Activated T-cell treated with anti-CD3 and anti-CD28 coated beads, Interleukin-2, amount 50 U/mL, for 72 hours (primary cell): ENCODE measurements at regions not wholly inside any gene's neighbourhood (a gene's known extent, or its start where the extent isn't known, plus 50 kb on each side); places are given as distances from the start of the nearest gene placed in this dataset.
"Not testable (repeated sequence)": the region's sequence is repeated elsewhere in the genome, so short reads cannot be mapped to it uniquely, and the experiment has no call there.

Experiments used
- ATAC-seq, 2 donors: fragments of 150-1000 bp; cut with Tn5 transposase; replicated peaks in 1 of 2; 2 replicates each; pipeline ENCODE4 v1.10.0; 2021; ENCODE audit warnings: moderate library complexity in 2 of 2, mild to moderate bottlenecking in 1 of 2
- DNase-seq, 2 donors: peaks; one replicate each; pipeline ENCODE4 v3.0.0; 2021 to 2022; ENCODE audit warnings: mixed read lengths in 1 of 2
- H3K27ac Mint-ChIP-seq: one replicate; pipeline ENCODE4 v1.8.0; 2022; ENCODE audit warnings: mild to moderate bottlenecking, moderate library complexity, mixed read lengths
- H3K27me3 Mint-ChIP-seq: one replicate; pipeline ENCODE4 v1.8.0; 2022; ENCODE audit warnings: low read depth, mixed read lengths
- H3K36me3 Mint-ChIP-seq, 2 donors: one replicate each; pipeline ENCODE4 v1.8.0; 2022; ENCODE audit warnings: mixed read lengths in 2 of 2, mild to moderate bottlenecking in 1 of 2; ENCODE audit not compliant: insufficient read depth in 2 of 2
- H3K4me1 Mint-ChIP-seq: one replicate; pipeline ENCODE4 v1.8.0; 2022; ENCODE audit warnings: low read depth, mixed read lengths
- H3K4me3 Mint-ChIP-seq, 2 donors: one replicate each; pipeline ENCODE4 v1.8.0; 2022; ENCODE audit warnings: mild to moderate bottlenecking in 2 of 2, mixed read lengths in 2 of 2, moderate library complexity in 2 of 2
- H3K9me3 Mint-ChIP-seq, 2 donors: one replicate each; pipeline ENCODE4 v1.8.0; 2022; ENCODE audit warnings: mixed read lengths in 2 of 2

DNA sequence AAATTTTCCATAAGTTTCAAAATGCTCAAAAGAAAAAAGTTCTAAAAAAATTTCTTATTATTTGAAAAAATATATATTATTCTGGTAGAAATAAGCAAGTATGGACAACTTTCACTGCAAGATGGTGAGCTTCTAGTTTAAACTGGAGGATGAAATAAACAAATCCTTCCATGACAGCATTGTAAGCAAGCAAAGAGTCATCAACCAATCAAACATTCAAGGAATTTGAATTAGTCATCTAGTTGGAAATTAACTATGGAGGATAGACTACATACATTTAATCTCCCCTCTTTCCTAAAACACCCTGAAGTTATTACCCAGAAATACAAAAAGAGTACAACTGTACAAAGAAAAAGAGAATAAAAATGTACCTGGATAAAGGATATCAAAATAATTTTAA is 51.0 kb upstream of the IRX5 start:
- H3K4me3 Mint-ChIP-seq: no peak overlapping the region
- H3K27ac Mint-ChIP-seq: no peak overlapping the region
- H3K4me1 Mint-ChIP-seq: no peaks in the 10 kb centered on the region
- peaks cover 0 to 5% of the 10 kb centered on the region in 2 donors for H3K9me3 Mint-ChIP-seq
- no peak for ATAC-seq
- no peaks in the 10 kb centered on the region for H3K36me3 Mint-ChIP-seq
- H3K27me3 Mint-ChIP-seq: peaks cover 6% of the 10 kb centered on the region
- no peak for DNase-seq

DNA sequence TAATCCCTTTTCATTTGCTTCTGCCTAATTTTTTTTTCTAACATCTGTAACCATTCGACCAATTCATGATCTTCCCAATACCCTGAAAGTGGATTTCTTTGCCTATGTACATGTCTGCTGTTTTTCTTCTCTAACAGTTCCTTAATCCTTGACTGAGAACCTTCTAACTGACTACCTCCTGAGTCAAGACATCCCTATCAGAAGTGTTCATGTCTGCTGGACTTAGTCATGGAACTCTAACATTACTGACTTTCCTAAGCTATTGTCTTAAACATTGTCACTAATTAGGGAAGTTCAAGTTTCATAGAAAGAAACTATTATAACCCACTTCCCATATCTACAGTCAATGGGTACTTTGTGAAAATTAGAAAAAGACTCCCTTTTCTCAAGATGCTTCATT is 52.4 kb upstream of the IRX5 start:
- Mint-ChIP-seq H3K9me3 (peaks cover 2 to 5% of the 10 kb centered on the region in 2 donors), H3K27me3 (peaks cover 12% of the 10 kb centered on the region), H3K4me1 (no peaks in the 10 kb centered on the region), H3K36me3 (no peaks in the 10 kb centered on the region), H3K4me3 (no peak overlapping the region), H3K27ac (no peak overlapping the region)
- ATAC-seq: no peak
- no peak for DNase-seq

DNA sequence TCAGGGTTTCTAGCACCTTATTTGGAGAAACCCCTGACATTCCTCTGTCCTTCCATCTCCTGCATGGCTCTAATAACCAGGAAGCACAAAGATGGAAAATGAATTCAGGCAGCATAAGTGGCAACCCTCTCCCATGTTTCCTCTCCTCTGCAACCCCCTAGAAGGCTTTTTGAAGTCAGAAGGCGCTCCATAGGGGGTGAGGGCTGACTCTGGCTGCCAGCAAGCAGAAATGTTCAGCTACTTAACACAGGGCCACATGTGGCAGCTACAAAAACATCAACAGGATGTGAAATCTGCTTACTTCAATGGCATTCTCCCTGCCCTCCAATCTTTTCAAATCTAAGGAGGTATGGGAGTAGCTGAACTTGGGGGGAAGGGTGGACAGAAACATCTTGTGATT is 55.2 kb upstream of the IRX5 start:
- DNase-seq (no peak), ATAC-seq (no peak)
- peaks cover 2% of the 10 kb centered on the region in 2 donors for H3K9me3 Mint-ChIP-seq
- no peak overlapping the region for H3K27ac Mint-ChIP-seq
- no peaks in the 10 kb centered on the region for H3K36me3 Mint-ChIP-seq
- H3K27me3 Mint-ChIP-seq: peaks cover 12% of the 10 kb centered on the region
- H3K4me1 Mint-ChIP-seq: no peaks in the 10 kb centered on the region
- H3K4me3 Mint-ChIP-seq: no peak overlapping the region

DNA sequence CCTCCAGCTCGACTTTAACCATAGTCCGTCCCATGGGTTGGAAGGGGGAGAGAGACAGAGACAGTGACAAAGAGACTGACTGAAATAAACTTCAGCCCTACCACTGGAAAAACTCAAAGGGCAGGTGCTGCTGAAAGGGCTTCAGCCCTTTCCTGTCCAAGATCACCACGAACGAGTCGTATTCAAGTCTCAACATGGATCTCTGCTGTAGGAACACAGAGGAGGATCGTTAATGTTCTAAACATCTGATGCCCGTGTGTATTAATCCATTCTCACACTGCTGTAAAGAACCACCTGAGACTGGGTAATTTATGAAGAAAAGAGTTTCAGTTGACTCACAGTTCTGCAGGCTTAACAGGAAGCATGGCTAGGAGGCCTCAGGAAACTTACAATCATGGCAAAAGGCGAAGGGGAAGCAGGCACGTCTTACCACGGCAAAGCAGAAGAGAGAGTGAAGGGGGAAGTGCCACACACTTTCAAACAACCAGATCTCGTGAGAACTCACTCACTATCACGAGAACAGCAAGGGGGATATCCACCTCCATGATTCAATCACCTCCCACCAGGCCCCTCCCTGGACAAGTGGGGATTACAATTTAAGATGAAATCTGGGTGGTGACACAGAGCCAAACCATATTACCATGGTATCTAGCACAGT is 56.8 kb upstream of the IRX5 start:
- not testable (repeated sequence) for H3K36me3 Mint-ChIP-seq, DNase-seq, H3K27ac Mint-ChIP-seq, H3K4me3 Mint-ChIP-seq, H3K9me3 Mint-ChIP-seq, ATAC-seq, H3K4me1 Mint-ChIP-seq, H3K27me3 Mint-ChIP-seq

DNA sequence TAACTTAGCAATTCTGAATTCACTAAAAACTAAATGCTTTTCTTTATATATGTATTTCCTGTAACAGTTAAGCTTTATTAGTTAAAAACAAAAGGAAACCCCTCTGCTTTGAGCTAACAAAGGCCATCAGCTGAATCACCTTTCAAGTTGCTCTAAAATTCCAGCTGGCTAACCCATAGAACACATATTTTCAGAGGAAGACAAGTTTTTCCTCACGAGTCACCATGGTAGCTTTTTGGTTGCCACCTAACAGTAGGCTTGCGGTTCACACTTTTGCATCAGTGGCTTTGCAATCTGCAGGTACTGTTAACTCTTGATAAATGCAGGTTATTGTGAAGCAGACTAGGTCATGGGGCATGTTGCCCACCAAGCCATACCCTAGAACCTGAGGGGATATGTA is 57.6 kb upstream of the IRX5 start:
- ATAC-seq (no peak), DNase-seq (no peak)
- no peak overlapping the region for H3K4me3 Mint-ChIP-seq
- H3K27ac Mint-ChIP-seq: no peak overlapping the region
- peaks cover 6% of the 10 kb centered on the region for H3K27me3 Mint-ChIP-seq
- H3K9me3 Mint-ChIP-seq: peaks cover 2 to 4% of the 10 kb centered on the region in 2 donors
- no peaks in the 10 kb centered on the region for H3K36me3 Mint-ChIP-seq
- no peaks in the 10 kb centered on the region for H3K4me1 Mint-ChIP-seq

DNA sequence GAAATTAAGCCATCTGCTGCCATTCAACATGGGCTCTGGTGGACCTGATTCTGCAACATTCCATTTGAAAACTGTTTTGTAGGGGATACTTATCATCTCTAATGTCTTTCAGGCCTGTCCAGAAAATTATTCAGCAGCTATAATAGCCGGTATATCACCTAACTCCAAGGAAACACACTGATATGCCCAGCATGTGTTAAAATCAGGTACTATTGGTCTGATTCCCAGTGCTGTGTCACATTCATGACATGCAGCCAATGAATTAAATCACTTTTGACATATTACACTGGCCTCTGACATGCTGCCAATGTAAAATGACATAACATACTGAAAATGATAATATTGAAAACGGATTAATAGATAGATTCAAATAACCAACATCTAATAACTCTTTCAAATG is 60.5 kb upstream of the IRX5 start:
- no peak overlapping the region for H3K4me3 Mint-ChIP-seq
- ATAC-seq: no peak
- no peak for DNase-seq
- H3K4me1 Mint-ChIP-seq: no peaks in the 10 kb centered on the region
- H3K27ac Mint-ChIP-seq: no peak overlapping the region
- H3K9me3 Mint-ChIP-seq: peaks cover 2 to 4% of the 10 kb centered on the region in 2 donors
- no peaks in the 10 kb centered on the region for H3K36me3 Mint-ChIP-seq
- peaks cover 6% of the 10 kb centered on the region for H3K27me3 Mint-ChIP-seq

DNA sequence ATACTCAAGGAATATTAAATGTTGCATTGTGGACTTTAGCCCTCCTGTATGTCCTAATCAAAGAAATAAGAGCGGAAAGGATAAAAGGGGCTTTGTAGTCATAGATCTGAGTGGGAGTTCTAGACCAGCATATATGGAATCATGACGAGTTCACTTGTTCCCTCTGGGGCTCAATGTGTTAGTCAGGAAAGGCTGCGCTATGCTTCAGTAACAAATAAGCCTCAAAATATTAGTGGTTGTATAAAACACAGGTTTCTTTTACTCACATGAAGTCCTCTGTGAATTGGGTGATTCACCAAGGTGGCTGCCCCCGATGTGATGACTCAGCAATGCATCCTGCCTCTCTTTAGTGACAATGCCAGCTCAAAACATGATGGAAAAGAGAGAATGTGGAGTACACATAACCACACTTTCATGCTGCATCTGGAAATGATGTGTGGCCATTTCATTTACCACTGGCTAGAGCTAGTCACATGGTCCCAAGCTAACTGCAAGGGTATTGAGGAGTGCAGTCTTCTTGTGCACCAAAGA is 63.3 kb upstream of the IRX5 start:
- Mint-ChIP-seq H3K4me3 (no peak overlapping the region), H3K9me3 (peaks cover 0 to 2% of the 10 kb centered on the region in 2 donors), H3K4me1 (no peaks in the 10 kb centered on the region), H3K27ac (no peak overlapping the region), H3K27me3 (no peaks in the 10 kb centered on the region), H3K36me3 (no peaks in the 10 kb centered on the region)
- peak in 1 of 2 donors; percentile 30 for ATAC-seq
- DNase-seq: peak; percentile 3 to 4

DNA sequence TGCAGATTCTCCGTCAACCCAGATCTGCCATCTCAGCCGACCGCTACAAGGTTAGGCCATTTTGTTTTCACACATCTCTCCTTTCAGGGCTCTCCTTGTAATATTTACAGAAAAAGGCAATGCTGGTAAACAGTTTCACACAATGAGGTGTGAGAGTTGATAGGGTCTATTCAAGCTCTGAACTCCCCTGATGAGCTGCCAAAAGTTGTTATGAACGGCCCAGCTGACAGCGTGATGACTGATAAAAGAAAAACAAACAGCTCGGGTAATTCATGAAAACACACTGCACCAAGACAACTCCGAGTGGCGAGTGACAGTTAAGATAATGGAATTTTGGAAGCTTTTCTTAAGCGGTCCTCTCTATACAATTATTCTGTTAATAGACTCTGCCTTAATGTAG is 68.1 kb upstream of the IRX5 start:
- no peak overlapping the region for H3K4me3 Mint-ChIP-seq
- DNase-seq (no peak), ATAC-seq (no peak)
- H3K9me3 Mint-ChIP-seq: no peaks in the 10 kb centered on the region
- no peaks in the 10 kb centered on the region for H3K27me3 Mint-ChIP-seq
- no peak overlapping the region for H3K27ac Mint-ChIP-seq
- H3K36me3 Mint-ChIP-seq: no peaks in the 10 kb centered on the region
- no peaks in the 10 kb centered on the region for H3K4me1 Mint-ChIP-seq

DNA sequence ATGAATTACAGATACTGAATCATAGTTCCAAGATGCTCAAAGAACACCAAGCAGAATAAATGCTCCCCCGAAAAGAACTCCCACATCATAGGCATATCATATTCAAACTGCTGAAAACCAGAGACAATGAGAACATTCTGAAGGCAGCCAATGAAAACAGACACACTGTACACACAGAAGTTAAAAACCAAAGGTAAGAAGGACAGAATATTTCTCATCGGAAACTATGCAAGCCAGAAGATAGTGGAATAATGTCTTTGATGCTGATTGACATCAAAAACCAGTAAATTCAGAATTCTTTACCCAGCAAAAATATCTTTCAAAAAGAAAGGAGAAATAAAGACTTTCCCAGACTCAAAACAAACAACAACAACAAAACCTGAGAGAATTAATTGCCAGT is 73.8 kb upstream of the IRX5 start:
- DNase-seq (no peak), ATAC-seq (no peak)
- Mint-ChIP-seq H3K4me3 (no peak overlapping the region), H3K27me3 (no peaks in the 10 kb centered on the region), H3K27ac (no peak overlapping the region), H3K9me3 (peaks cover 4 to 8% of the 10 kb centered on the region in 2 donors), H3K36me3 (no peaks in the 10 kb centered on the region), H3K4me1 (no peaks in the 10 kb centered on the region)

DNA sequence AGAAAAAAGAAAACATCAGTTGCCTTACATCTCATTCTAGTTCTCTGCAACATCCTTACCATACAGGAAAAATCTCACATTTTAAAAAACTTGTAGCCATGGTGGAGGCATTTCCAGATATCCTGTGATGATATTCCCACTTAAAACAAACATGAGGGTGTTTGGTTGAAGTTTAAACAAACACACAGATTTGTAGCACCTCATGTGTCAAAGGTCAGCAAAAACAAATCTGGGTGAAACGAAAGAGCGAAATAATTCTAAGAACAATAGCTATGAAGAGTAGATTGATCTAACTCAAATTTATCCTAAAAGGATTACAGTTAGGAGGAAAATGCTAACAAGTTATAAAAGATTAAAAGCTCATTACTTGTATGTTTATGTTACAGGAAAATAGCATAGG is 83.1 kb upstream of the IRX5 start:
- no peaks in the 10 kb centered on the region for H3K4me1 Mint-ChIP-seq
- no peak for ATAC-seq

DNA sequence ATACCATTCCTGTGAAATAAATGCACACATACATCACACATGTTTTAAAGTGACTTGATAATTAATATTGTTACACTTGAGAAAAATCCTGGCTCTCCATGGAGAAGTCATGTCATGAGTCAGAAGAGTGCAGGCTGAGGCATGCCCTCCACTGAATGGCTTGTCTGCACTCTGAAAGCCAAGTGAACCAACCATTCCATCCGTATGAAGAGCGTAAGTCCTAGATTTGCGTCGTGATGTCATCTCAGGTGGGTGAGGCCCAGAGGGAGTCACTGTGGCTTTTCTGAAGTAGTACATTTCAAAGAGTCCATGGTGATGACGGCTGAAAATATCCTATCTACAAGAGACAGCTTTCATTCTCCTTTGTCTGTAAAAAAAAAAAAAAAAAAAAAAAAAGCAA is 83.5 kb upstream of the IRX5 start:
- H3K4me1 Mint-ChIP-seq: no peaks in the 10 kb centered on the region
- H3K27ac Mint-ChIP-seq: no peak overlapping the region
- no peaks in the 10 kb centered on the region for H3K27me3 Mint-ChIP-seq
- no peak overlapping the region for H3K4me3 Mint-ChIP-seq
- peaks cover 2 to 5% of the 10 kb centered on the region in 2 donors for H3K36me3 Mint-ChIP-seq
- no peak for DNase-seq
- no peak for ATAC-seq
- H3K9me3 Mint-ChIP-seq: peaks cover 3 to 4% of the 10 kb centered on the region in 2 donors

More for the DNA sequence above, 83.1 kb upstream of the IRX5 start:
- no peak overlapping the region for H3K4me3 Mint-ChIP-seq
- H3K36me3 Mint-ChIP-seq: peaks cover 2 to 5% of the 10 kb centered on the region in 2 donors
- no peak for DNase-seq
- H3K9me3 Mint-ChIP-seq: peaks cover 3 to 4% of the 10 kb centered on the region in 2 donors
- H3K27me3 Mint-ChIP-seq: no peaks in the 10 kb centered on the region
- H3K27ac Mint-ChIP-seq: no peak overlapping the region

DNA sequence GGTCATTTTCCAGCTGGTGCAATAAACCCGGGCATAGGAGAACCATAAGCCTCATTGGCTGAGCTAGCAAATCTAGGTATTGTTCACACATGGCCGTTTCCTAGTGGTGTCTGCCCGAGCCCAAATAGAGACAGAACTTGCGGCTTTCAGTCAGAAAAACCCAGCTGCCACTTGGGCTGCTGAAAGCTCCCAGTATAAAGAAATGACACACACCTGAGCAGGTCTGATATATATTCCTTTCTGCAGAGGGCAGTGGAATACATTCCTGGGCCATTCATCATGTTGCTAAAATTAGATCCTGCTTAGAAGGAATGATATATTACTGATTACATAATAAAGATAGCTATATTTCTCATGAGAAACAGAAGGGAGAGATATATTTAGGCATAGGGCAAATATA is 83.9 kb upstream of the IRX5 start:
- Mint-ChIP-seq H3K9me3 (peaks cover 3 to 4% of the 10 kb centered on the region in 2 donors), H3K4me1 (no peaks in the 10 kb centered on the region), H3K4me3 (no peak overlapping the region), H3K27ac (no peak overlapping the region), H3K36me3 (peaks cover 2 to 5% of the 10 kb centered on the region in 2 donors), H3K27me3 (no peaks in the 10 kb centered on the region)
- ATAC-seq: no peak
- DNase-seq: no peak

DNA sequence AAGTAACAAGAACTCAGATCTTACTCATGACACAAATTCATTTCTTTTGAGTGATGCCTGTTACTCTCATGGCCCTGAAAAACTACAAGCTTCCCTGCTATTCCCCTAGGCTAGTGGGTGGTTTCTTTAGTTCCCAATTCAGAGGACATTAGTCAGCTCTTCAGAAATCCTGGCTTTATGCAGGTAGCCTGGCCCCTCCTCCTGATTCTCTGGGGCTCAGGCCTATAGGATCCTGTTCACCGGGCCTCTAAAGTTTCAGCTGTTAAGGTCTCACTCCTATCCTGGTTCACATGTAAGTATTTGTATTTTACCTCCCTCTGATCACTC is 87.3 kb upstream of the IRX5 start:
- DNase-seq (no peak), ATAC-seq (no peak)
- Mint-ChIP-seq H3K4me3 (no peak overlapping the region), H3K36me3 (peaks cover 2 to 5% of the 10 kb centered on the region in 2 donors), H3K27me3 (no peaks in the 10 kb centered on the region), H3K9me3 (peaks cover 3 to 4% of the 10 kb centered on the region in 2 donors), H3K27ac (no peak overlapping the region), H3K4me1 (no peaks in the 10 kb centered on the region)

DNA sequence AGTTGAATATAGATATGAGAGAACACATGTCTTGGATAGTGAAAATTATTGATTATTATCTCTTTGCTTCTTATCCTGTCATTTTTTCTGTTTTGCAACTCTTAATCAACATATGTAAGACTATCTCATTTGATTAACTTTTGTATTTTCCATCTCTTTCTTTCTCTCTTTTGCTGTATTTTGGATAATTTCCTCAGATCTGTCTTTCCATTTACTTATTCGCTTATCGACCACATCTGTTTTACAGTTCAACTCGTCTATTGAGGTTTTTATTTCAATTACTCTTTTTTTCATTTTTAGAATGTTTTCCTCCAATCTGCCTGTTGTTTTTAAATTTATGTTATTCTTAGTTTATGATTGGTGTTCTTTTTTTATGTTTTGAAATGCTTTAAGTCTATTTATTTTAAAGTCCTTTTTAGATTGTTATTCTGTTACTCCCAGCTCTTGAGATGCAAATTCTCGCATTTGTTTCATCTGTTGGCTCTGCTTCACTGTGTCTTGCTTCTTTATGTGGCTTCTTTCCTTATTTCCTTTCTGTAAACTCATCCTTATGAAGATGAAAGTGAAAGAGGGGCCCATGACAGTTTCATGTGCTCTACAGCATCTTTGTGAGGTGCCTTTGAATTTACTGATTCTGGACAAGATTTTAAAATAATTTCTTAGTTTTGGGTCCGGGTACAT is 87.8 kb upstream of the IRX5 start:
- Mint-ChIP-seq H3K27me3 (no peaks in the 10 kb centered on the region), H3K9me3 (peaks cover 3 to 4% of the 10 kb centered on the region in 2 donors), H3K4me1 (no peaks in the 10 kb centered on the region), H3K27ac (no peak overlapping the region), H3K36me3 (peaks cover 2 to 5% of the 10 kb centered on the region in 2 donors), H3K4me3 (no peak overlapping the region)
- no peak for ATAC-seq
- no peak for DNase-seq
